NOMO-1 (cell line): ENCODE measurements at regions not wholly inside any gene's neighbourhood (a gene's known extent, or its start where the extent isn't known, plus 50 kb on each side); places are given as distances from the start of the nearest gene placed in this dataset.

Experiments
- DNase-seq, 2 experiments: peaks; one replicate each; lab custom pipeline; 2025; ENCODE audit not compliant: unreplicated experiment in 2 of 2; lab: John Stamatoyannopoulos, UW

DNA sequence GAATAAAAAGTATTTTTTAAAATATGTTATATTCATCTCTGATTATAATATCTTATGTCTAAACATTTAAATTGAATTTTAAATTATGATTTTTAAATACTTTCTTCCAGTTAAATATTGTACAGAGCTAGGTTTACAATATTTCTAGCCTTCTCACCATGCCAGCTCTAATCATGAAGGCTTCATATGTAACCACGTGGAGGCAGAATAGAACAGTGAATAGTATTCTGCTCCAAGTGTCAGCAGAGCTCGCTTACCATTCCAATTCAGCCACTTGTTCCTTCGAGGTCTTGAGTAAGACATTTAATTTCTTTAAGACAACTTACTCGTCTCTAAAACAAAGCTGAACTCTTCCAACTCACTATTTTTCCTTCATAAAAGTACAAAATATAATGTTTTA, 871.8 kb downstream of the SUCLG1 start:
- DNase-seq: no peak

DNA sequence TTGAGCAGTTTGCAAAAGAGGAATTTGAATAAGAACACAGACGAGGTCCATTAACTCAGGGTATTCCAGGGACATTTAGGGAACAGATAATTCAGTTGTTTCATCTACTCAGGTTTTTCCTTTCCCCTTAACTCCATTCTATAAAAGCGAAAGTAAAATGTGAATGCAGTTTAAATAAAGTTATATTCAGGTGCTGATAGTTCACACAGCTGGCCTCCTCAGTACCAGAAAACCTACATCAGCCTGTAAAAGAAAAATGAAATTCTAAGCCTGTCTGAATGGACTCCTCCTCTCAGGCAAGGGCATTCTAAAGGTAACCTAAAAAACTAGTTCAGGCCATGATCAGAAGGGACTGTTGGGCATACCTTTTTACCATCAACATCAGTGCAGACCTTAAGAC, 873.8 kb downstream of the SUCLG1 start:
- DNase-seq: no peak

DNA sequence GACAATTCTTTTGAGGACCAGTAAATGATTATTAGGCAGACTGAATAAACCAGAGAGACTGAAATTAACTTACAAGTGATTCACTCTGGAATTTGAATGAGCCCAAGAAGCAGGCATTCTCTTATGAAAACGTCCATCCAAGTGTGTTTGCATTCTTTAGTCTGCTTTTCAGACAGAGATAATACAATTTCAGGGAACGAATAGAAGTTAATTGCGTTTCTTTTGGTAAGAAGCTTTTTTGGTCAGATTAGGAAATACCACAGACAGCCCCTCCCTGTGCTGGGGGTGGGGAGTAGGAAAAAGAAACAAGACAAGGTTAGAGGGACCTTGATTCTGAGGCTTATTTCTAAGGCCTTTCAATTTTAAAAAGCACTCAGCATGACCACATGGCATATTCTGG, 874.4 kb downstream of the SUCLG1 start:
- no peak for DNase-seq

DNA sequence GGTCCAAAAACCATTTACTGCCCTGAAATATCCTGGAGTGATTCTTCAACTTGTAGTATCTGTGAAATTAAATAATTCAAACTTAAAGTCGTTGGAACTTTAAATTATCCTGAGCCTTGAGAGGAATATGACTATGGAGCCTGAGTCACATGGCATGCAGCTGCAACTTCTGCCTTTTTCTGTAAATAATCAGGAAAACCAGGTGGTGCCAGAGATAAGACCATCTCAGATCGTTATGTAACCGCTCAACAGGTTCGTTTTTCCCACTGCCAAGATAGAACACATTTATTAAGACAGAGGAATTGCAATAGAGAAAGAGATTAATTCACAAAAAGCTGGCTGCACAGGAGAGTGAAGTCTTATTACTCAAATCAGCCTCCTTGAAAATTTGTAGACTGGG, 876.5 kb downstream of the SUCLG1 start:
- DNase-seq: no peak

DNA sequence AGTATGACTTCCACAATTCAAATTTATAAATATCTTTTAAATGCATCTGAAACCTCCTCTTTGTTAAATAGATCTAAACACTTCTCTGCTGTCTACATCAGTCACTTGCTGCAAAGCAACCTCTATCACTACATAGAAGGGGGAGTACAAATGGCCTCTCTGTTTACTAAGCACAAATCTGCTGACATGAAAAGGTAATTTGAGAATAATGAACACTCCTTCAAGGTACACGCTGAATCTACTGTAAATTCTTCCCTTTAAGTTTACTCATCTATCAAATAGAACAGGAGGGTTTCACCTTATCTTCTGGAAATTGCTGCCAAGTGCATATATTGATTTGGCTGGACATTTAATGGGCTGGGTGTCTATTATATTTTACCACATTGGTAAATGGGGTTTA, 879.6 kb downstream of the SUCLG1 start:
- DNase-seq: no peak

DNA sequence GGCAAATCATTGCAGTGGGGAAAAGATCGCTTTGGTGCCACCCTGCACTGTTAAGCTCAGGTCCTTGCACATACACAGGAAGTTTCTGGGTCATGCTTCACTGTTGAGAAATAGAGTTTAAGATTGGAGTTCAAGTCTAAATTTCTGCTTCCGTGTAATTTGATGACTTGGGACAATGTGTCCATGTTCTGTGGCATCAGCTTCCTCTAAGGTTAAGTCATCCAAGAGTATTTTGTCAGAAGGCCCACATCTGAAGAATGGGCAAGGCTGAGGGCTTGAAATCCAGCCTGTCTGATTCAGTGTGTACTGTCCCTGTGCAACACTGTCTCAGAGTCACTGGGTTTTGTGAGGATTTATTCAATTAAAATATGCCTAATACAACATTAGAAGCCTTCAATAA, 880.7 kb downstream of the SUCLG1 start:
- DNase-seq: no peak

DNA sequence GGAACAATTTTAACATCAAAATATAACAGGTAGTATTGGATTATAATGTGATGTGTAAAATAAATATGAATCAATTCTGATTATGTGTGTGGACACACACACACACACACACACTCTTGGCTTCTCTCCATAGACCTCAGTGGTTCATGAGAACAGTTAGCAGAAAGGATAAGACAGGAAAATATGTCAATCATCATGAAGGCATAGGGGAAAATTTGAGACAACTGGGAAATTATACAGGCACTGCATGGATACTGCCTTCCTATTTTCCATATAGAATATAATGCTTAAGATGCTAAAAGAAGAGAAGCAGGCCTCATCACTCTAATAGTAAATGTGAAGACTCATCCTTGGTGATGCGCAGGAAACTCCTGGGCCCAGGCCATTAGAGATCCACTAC, 884.5 kb downstream of the SUCLG1 start:
- no peak for DNase-seq

DNA sequence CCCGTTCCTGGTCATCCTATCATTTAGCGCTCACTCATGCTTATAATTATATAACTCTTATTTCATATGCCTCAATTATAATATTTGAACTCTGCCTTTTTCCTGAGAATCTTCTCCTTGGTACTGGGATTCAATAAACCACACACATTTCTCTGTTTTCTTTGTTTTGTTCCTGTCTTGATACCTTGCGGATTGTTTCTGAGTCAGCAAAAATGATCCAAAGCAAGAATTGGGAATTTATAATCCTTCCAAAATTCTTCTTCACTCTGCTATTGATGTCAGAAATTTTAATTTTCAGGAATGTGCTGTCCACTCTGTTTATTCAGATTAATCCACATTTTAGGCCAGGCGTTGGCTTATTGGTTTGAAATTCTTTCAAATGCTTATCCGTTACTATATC, 886.0 kb downstream of the SUCLG1 start:
- DNase-seq: no peak

DNA sequence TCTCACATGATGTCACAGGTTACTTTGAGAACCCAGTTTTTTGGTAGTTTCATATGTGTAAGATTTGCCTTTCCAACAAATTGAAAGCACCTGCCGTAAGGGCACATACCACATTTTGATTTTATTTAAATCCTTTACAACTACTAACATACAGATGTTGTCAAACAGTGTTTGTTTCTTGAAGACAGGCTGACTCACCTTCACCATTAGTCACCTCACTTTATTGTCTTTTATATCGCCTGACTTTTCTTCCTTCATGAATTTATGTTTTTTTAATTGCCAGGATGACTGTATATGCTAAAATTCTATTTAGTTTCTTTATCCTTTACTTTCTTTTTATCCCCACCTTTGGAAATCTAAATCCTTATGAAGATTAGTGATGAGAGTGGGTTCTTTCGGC, 886.7 kb downstream of the SUCLG1 start:
- DNase-seq: no peak

DNA sequence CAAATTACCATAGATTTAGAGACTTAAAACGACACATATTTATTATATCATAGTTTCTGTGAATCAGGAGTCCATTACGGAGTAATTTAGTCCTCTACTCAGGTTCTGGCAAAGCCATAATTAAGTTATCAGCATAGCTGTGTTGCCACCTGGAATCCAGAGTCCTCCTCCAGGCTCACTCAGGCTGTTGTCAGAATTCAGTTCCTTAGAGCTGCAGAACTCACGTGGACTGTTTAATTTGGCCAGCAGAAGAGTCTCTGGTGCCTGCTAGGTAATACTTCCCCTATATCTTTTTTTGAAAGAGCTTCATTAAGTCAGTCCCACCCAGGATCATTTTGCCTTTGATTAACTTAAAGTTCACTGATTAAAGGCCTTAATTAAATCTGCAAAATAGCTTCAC, 891.5 kb downstream of the SUCLG1 start:
- DNase-seq: no peak

DNA sequence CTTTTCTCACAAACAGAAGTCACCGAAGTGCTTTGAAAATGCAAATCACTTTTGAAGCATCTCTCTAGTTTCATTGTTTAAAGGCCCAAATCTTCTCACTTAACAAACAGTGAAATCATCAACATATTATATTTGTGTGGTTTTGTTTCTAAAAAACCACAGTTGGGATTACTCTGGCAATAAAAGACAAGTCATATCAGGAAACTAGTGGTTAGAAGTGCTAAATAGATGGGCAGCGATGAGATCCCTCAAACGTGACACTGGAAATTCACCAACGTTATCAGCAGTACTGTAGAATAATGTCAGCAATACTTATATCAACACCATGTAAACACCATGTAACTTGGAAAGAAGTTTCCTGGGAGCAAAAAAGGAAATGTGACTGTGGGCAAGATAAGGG, 893.5 kb downstream of the SUCLG1 start:
- no peak for DNase-seq

DNA sequence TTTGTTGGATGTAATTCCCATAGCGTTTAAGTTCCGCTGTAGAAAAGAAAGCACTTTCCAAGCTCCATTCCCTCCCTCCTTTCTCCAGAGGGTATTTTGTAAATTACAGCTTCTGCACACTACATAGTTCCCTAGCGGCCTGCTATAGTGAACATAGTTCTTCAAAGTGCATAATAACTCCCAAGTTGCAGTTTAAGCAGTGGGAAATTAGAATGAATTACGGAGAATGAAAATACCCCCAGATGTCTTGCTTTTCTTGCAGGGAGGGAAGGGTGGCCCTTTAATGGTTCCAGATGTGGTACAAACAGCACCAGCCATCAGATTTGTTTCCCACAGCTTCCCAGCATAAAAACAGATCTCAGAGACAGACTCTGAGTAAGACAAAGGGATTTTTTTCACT, 893.9 kb downstream of the SUCLG1 start:
- no peak for DNase-seq

DNA sequence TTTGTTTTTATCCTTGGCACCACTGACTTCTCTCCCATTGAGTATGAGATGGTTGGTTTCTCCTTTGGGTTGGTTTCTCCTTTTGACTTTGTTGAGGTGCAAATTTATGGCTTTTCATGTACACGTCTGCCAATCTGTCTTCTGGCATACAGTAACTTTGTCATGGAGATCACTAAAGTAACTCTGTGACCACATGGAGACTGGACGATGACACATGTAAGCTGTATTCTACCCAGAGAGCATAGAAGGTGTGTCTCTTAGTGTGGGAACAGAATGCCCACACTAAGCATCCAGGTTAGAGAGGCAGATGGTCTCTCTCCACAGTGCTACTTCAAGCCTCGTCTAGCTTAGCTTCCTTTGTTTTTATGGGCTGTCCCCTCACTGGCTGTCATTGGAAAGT, 897.5 kb downstream of the SUCLG1 start:
- no peak for DNase-seq

DNA sequence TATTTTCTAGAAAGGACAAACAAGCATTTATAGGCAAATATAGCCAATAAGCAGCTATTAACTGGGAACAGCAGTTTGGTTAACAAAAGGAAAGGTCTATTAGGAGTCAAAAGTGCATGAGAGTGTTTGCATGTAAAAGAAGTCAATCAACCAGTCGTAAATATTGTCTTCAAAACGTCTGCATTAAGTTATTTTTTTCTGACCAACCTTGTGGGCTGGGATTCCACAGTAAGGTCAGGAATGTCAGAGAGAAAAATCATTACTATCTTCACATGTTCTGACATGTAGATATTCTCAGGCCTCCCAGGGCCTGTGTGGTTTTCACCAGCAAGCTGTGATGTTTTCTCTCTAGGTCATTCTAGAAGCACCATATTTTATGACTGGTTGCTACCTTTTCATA, 922.5 kb downstream of the SUCLG1 start:
- no peak for DNase-seq

DNA sequence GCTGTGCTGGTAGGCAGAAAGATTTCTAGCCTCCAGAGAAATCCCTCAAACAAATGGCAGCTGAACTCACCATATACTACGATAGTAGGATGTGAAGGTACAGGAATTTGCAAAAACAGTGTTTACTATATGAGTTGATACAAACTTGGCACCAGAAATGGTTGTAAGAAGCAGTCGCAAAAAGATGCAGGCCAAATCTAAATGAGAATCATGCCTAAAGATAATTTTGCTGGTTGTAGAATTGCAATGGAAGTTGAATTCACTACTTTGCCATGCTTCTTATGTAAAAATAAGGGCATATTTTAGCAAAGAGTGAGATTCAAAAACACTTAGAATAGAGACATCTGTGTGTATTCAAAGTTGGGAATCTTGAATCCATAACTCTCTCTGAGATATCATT, 924.7 kb downstream of the SUCLG1 start:
- no peak for DNase-seq

DNA sequence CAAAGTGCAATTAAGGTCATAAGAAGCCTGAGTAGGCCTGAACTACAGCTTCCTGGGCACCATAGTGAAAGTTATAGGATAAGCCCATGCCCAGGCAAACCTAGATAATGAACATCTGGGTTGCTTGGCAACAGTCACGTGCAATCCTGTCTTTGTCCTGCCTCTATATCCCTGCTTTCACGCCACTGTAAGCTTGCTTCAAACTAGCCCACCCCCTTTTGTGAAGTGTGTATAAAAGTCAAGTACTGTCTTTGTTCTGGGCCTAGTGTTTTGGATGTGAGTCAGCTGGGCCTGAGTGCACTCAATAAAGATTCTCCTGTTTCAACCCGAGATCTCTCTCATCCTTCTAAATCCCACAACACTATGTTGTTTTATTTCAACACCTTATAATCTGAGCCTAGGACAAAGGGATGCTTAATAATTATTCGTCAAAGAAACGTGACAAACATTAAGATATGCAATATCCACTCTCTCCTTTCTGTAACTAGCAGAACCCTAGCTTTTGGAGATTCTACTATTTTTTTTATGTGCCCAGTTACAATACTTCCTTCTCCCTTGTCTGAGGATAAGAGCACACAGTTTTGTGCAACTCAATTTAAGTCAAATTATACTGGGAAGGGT, 927.8 kb downstream of the SUCLG1 start:
- no peak for DNase-seq

DNA sequence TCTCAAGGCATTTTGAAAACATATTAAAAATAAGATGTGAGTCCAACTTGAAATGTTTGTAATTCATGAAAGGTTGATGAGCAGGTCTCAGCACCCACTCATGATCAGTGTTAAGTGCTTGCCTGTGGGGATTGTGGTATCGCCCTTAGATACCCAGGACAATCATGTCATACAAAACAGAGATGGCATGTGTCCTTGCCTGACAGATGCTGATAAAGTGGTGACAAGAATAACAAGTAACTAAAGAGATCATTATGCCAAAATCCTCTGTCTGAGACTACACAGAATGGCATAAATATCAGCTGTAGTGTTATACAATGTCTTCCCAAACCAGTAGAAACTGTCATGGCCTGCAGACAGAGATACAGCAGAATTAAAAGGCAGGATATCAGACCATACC, 930.3 kb downstream of the SUCLG1 start:
- no peak for DNase-seq

DNA sequence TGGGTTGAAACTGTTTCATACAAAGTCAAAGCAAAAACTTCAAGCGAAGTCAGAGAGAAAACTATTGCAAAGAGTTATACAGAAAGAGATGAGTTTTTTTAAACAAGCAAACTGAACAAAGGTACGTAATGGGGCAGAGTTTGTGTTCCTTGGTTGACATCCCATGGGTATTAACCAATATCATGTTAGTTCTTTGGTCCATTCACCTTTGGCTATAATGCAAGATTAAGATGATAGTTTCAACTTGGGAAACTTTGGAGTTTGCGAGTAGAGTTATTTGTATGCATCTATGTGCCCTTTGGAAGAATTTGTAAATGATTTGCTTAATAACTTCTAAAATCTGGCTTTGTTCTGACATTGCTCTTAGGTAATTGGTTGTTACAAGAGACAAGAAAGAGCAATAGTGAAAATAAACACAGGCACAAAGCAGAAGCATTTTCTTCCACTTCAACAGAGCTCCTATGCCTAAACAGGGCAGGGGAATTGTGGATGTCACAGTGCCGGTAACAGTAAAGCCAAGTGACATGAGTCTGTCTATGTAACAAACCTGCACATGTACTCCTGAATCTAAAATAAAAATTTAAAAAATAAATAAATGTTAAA, 936.1 kb downstream of the SUCLG1 start:
- DNase-seq: no peak

DNA sequence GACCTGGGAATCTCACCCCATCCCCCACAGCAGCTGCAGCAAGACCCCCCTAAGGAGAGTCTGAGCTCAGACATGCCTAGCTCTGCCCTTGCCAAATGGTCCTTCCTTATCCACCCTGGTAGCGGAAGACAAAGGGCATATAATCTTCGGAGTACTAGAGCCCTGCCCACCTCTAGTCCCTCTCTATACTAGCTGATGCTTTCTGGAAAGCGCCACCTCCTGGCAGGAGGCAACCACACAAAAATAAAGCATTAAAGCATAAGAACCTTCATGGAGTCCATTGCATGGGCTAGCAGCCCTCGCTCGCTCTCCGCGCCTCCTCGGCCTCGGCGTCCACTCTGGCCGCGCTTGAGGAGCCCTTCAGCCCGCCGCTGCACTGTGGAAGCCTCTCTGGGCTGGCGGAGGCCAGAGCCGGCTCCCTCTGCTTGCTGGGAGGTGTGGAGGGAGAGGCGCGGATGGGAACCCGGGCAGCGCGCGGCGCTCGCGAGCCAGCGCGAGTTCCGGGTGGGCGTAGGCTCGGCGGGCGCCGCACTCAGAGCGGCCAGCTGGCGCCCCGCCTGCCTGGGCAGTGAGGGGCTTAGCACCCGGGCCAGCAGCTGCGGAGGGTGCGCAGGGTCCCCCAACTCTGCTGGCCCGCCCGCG, 941.2 kb downstream of the SUCLG1 start:
- no peak for DNase-seq

DNA sequence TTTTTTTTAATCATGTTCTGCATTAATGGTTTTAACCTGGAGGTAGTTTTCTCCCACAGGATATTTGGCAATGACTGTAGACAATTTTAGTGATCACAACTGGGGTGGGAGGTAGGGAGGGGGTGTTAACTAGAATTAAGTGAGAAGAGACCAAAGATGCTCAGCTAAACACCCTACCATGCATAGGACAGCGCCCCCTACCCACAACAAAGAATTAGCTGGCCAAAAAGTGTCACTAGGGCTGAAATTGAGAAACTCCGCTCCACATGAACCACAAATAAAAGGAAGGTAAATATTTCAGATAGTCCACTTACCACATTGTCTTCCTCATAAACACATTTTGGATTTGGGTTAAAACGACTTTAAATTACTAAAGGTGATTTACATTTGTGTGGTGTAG, 942.6 kb downstream of the SUCLG1 start:
- DNase-seq: no peak

DNA sequence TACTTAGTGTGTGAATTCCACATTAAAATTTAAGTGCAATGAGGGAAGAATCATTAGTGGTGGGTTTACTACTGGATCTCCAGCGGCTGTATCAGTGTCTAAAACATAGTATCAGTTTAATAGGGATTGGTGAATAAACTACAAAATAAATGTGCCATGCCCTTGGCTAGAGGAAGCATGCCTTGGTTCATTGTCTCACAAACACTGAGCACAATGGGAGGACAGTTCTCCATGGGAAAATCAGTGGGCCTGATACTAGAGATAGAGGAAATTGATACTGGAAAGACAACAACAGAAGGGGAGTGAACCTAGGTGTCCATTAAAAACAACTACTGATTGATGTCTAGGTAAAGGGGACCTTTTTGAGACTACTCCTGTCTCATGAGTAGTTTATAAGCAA, 971.6 kb downstream of the SUCLG1 start:
- DNase-seq: no peak

DNA sequence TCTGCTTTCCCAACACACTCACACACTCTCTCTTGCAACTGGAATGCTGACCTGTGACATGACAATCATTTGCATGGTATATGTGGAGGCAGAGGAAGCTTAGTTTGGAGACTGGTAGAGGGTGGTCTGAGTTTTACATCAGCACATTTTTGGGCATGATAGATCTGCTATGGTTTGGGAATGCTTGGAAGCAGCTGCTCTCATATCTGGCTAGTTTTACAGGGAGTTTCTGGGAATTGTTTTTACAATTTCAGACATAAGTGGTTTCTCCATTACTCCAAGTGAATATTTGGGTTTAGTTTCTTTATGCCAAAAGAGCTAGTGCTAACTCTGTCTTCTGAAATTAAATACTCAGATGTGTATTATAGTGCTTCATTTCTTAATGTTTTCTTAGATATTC, 977.6 kb downstream of the SUCLG1 start:
- no peak for DNase-seq

DNA sequence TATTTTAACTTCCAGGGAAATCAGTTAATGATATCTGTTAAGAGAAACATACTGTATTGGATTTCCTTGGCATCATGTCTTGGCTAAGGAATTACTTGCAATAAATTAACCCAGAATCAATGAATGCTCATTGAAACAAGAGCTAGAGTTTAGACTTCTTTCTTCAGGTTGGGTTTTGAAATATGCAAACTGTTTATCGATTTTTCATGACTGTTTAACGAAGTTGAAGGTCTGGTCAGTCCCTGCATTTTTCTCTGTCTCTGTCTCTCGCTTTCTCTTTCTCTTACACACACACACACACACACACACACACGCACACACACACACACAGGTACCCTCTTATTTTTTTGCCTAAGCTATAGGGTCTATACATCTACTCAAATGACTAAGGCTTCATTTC, 981.0 kb downstream of the SUCLG1 start:
- DNase-seq: no peak
